Naive B cell (primary cell): ENCODE measurements at regions not wholly inside any gene's neighbourhood (a gene's known extent, or its start where the extent isn't known, plus 50 kb on each side); places are given as distances from the start of the nearest gene placed in this dataset.
"Not testable (repeated sequence)": the region's sequence is repeated elsewhere in the genome, so short reads cannot be mapped to it uniquely, and the experiment has no call there.

Experiments used
- ATAC-seq, 2 donors: fragments of 150-1000 bp; cut with Tn5 transposase; 2 replicates each; pipeline ENCODE4 v1.10.0; 2021; ENCODE audit warnings: low read depth in 2 of 2, mild to moderate bottlenecking in 2 of 2, moderate library complexity in 2 of 2
- DNase-seq: peaks from one replicate; pipeline ENCODE4 v3.0.0; 2022
- H3K27ac Mint-ChIP-seq, 6 donors: one replicate each; pipeline ENCODE4 v1.8.0; 2020 to 2022; ENCODE audit warnings: mild to moderate bottlenecking in 6 of 6, mixed read lengths in 6 of 6, moderate library complexity in 5 of 6, inconsistent platforms in 2 of 6
- H3K27me3 Mint-ChIP-seq, 3 donors: one replicate each; pipeline ENCODE4 v1.8.0; 2021 to 2022; ENCODE audit warnings: mixed read lengths in 3 of 3, mild to moderate bottlenecking in 1 of 3
- H3K36me3 Mint-ChIP-seq, 2 donors: one replicate each; pipeline ENCODE4 v1.8.0; 2020 to 2022; ENCODE audit warnings: mixed read lengths in 2 of 2, inconsistent platforms in 1 of 2, mild to moderate bottlenecking in 1 of 2
- H3K4me1 Mint-ChIP-seq, 3 donors: one replicate each; pipeline ENCODE4 v1.8.0; 2020 to 2022; ENCODE audit warnings: mixed read lengths in 3 of 3, inconsistent platforms in 1 of 3, mild to moderate bottlenecking in 1 of 3, moderate library complexity in 1 of 3
- H3K4me3 Mint-ChIP-seq, 8 donors: one replicate each; pipeline ENCODE4 v1.8.0; 2020 to 2022; ENCODE audit warnings: mild to moderate bottlenecking in 8 of 8, mixed read lengths in 8 of 8, moderate library complexity in 8 of 8, inconsistent platforms in 2 of 8
- H3K9me3 Mint-ChIP-seq, 7 donors: one replicate each; pipeline ENCODE4 v1.8.0; 2020 to 2022; ENCODE audit warnings: mixed read lengths in 7 of 7, mild to moderate bottlenecking in 5 of 7, inconsistent platforms in 2 of 7, moderate library complexity in 1 of 7

- H3K27ac Mint-ChIP-seq, result peak overlapping the region; percentile 78 to 98 (median 93)
- H3K4me3 Mint-ChIP-seq, result peak overlapping the region; percentile 25 to 83 (median 76)
- no peaks in the 10 kb centered on the region for H3K27me3 Mint-ChIP-seq
- H3K4me1 Mint-ChIP-seq, result peaks cover 49 to 56% (median 51%) of the 10 kb centered on the region in 3 donors
- ATAC-seq (peak in 1 of 2 donors; percentile 13), DNase-seq (no peak)
- H3K9me3 Mint-ChIP-seq, result no peaks in the 10 kb centered on the region
- H3K36me3 Mint-ChIP-seq, result no peaks in the 10 kb centered on the region
Measured at GRCh38 chr2:64727843-64728463, 74.2 kb upstream of the SERTAD2 start.

- peak overlapping the region; percentile 76 to 93 (median 87) for H3K4me3 Mint-ChIP-seq
- peak overlapping the region; percentile 94 to 98 (median 95) for H3K27ac Mint-ChIP-seq
- ATAC-seq (peak; percentile 42 to 50), DNase-seq (peak; percentile 38)
- H3K27me3 Mint-ChIP-seq, result no peaks in the 10 kb centered on the region
- H3K9me3 Mint-ChIP-seq, result no peaks in the 10 kb centered on the region
- H3K36me3 Mint-ChIP-seq, result peaks cover 6 to 9% of the 10 kb centered on the region in 2 donors
- peaks cover 46 to 56% (median 51%) of the 10 kb centered on the region in 3 donors for H3K4me1 Mint-ChIP-seq
Measured at GRCh38 chr2:64730551-64731262, 77.0 kb upstream of the SERTAD2 start.

- H3K4me1 Mint-ChIP-seq, result peaks cover 42 to 53% (median 49%) of the 10 kb centered on the region in 3 donors
- H3K4me3 Mint-ChIP-seq, result peak overlapping the region; percentile 76 to 93 (median 87)
- H3K27me3 Mint-ChIP-seq, result no peaks in the 10 kb centered on the region
- peaks cover 6 to 9% of the 10 kb centered on the region in 2 donors for H3K36me3 Mint-ChIP-seq
- DNase-seq (no peak), ATAC-seq (no peak)
- peak overlapping the region; percentile 94 to 98 (median 95) for H3K27ac Mint-ChIP-seq
- no peaks in the 10 kb centered on the region for H3K9me3 Mint-ChIP-seq
Measured at GRCh38 chr2:64731263-64731643, 77.5 kb upstream of the SERTAD2 start.

GRCh38 chr2:64731746-64732145 lies 78.0 kb upstream of the SERTAD2 start:
- Mint-ChIP-seq H3K27me3 (no peaks in the 10 kb centered on the region), H3K27ac (peak overlapping the region; percentile 94 to 98 (median 95)), H3K9me3 (no peaks in the 10 kb centered on the region), H3K4me3 (peak overlapping the region; percentile 47 to 90 (median 84)), H3K36me3 (peaks cover 6 to 9% of the 10 kb centered on the region in 2 donors), H3K4me1 (peaks cover 37 to 48% (median 44%) of the 10 kb centered on the region in 3 donors)
- ATAC-seq, result no peak
- peak; percentile 30 for DNase-seq

GRCh38 chr2:64732146-64732545 lies 78.4 kb upstream of the SERTAD2 start:
- ATAC-seq (no peak), DNase-seq (no peak)
- H3K4me3 Mint-ChIP-seq, result peak overlapping the region in 6 of 8 donors; percentile 76 to 90 (median 87)
- H3K4me1 Mint-ChIP-seq, result peaks cover 33 to 44% (median 40%) of the 10 kb centered on the region in 3 donors
- peak overlapping the region; percentile 94 to 98 (median 95) for H3K27ac Mint-ChIP-seq
- H3K9me3 Mint-ChIP-seq, result no peaks in the 10 kb centered on the region
- H3K36me3 Mint-ChIP-seq, result peaks cover 6 to 9% of the 10 kb centered on the region in 2 donors
- no peaks in the 10 kb centered on the region for H3K27me3 Mint-ChIP-seq

GRCh38 chr2:64735504-64735903 lies 81.8 kb upstream of the SERTAD2 start:
- Mint-ChIP-seq H3K4me3 (no peak overlapping the region), H3K27ac (no peak overlapping the region), H3K27me3 (no peaks in the 10 kb centered on the region), H3K4me1 (peaks cover 17 to 23% (median 17%) of the 10 kb centered on the region in 3 donors), H3K9me3 (no peaks in the 10 kb centered on the region), H3K36me3 (peaks cover 6 to 9% of the 10 kb centered on the region in 2 donors)
- ATAC-seq (no peak), DNase-seq (no peak)

GRCh38 chr2:64737547-64737946 lies 83.8 kb upstream of the SERTAD2 start:
- Mint-ChIP-seq H3K27me3 (no peaks in the 10 kb centered on the region), H3K36me3 (peaks cover 6 to 9% of the 10 kb centered on the region in 2 donors), H3K4me3 (no peak overlapping the region), H3K4me1 (peaks cover 0 to 3% (median 0%) of the 10 kb centered on the region in 3 donors), H3K9me3 (no peaks in the 10 kb centered on the region), H3K27ac (no peak overlapping the region)
- ATAC-seq (no peak), DNase-seq (no peak)

GRCh38 chr2:64738026-64738425 lies 84.3 kb upstream of the SERTAD2 start:
- Mint-ChIP-seq H3K4me3 (no peak overlapping the region), H3K27ac (no peak overlapping the region)

GRCh38 chr2:64742678-64743077 lies 89.0 kb upstream of the SERTAD2 start:
- H3K27me3 Mint-ChIP-seq, result no peaks in the 10 kb centered on the region
- no peak overlapping the region for H3K27ac Mint-ChIP-seq
- no peaks in the 10 kb centered on the region for H3K4me1 Mint-ChIP-seq
- H3K4me3 Mint-ChIP-seq, result no peak overlapping the region
- no peak for DNase-seq
- no peaks in the 10 kb centered on the region for H3K36me3 Mint-ChIP-seq
- ATAC-seq, result no peak
- H3K9me3 Mint-ChIP-seq, result no peaks in the 10 kb centered on the region

More at GRCh38 chr2:64738026-64738425, 84.3 kb upstream of the SERTAD2 start:
- no peak for DNase-seq
- no peak for ATAC-seq
- H3K27me3 Mint-ChIP-seq, result no peaks in the 10 kb centered on the region
- H3K36me3 Mint-ChIP-seq, result peaks cover 6 to 9% of the 10 kb centered on the region in 2 donors
- no peaks in the 10 kb centered on the region for H3K9me3 Mint-ChIP-seq
- peaks cover 0 to 2% (median 0%) of the 10 kb centered on the region in 3 donors for H3K4me1 Mint-ChIP-seq

GRCh38 chr2:64743739-64744330 lies 90.1 kb upstream of the SERTAD2 start:
- peak overlapping the region in 1 of 8 donors; percentile 15 for H3K4me3 Mint-ChIP-seq

GRCh38 chr2:64745562-64745961 lies 91.8 kb upstream of the SERTAD2 start:
- Mint-ChIP-seq H3K27ac (no peak overlapping the region), H3K4me1 (peaks cover 10 to 14% (median 12%) of the 10 kb centered on the region in 3 donors), H3K4me3 (no peak overlapping the region), H3K27me3 (no peaks in the 10 kb centered on the region), H3K9me3 (no peaks in the 10 kb centered on the region), H3K36me3 (no peaks in the 10 kb centered on the region)
- DNase-seq (no peak), ATAC-seq (no peak)

More at GRCh38 chr2:64743739-64744330, 90.1 kb upstream of the SERTAD2 start:
- DNase-seq (no peak), ATAC-seq (no peak)
- Mint-ChIP-seq H3K4me1 (peaks cover 4% of the 10 kb centered on the region in 3 donors), H3K27me3 (no peaks in the 10 kb centered on the region), H3K27ac (no peak overlapping the region), H3K9me3 (no peaks in the 10 kb centered on the region), H3K36me3 (no peaks in the 10 kb centered on the region)

GRCh38 chr2:64747690-64748091 lies 94.0 kb upstream of the SERTAD2 start:
- not testable (repeated sequence) for H3K27me3 Mint-ChIP-seq, DNase-seq, H3K36me3 Mint-ChIP-seq, H3K4me3 Mint-ChIP-seq, ATAC-seq, H3K9me3 Mint-ChIP-seq
- Mint-ChIP-seq H3K27ac (peak overlapping the region in 1 of 6 donors; percentile 42), H3K4me1 (peaks cover 16 to 23% (median 17%) of the 10 kb centered on the region in 3 donors)

- no peak for ATAC-seq
- Mint-ChIP-seq H3K27ac (peak overlapping the region in 2 of 6 donors; percentile 4 to 45), H3K4me3 (peak overlapping the region in 1 of 8 donors; percentile 88), H3K9me3 (no peaks in the 10 kb centered on the region), H3K27me3 (no peaks in the 10 kb centered on the region), H3K4me1 (peaks cover 16 to 23% (median 17%) of the 10 kb centered on the region in 3 donors), H3K36me3 (no peaks in the 10 kb centered on the region)
- DNase-seq, result no peak
Measured at GRCh38 chr2:64748147-64748546, 94.4 kb upstream of the SERTAD2 start.
